Tibial artery (tissue), 4 donors: ENCODE measurements at regions not wholly inside any gene's neighbourhood (a gene's known extent, or its start where the extent isn't known, plus 50 kb on each side); places are given as distances from the start of the nearest gene placed in this dataset.

Experiments
- DNase-seq, 2 donors: peaks; one replicate each; pipeline ENCODE4 v3.0.0-alpha.2; 2019
- H3K27ac ChIP-seq, 2 donors: fragments of 200-600 bp; sonication (generic) in 1 of 2; 1 replicate in 1 of 2; 2 replicates in 1 of 2; pipeline ENCODE4 v1.5.1; 2018 to 2019; ENCODE audit warnings: mild to moderate bottlenecking in 1 of 2
- H3K27me3 ChIP-seq, 2 donors: fragments of 200-600 bp; sonication (generic) in 1 of 2; one replicate each; pipeline versions ENCODE4 v1.5.1 to v1.6.0; 2016 to 2019
- H3K36me3 ChIP-seq, 3 donors: fragments of 200-600 bp; sonication (generic) in 2 of 3; one replicate each; pipeline ENCODE4 v1.5.1; 2016 to 2019; ENCODE audit warnings: mild to moderate bottlenecking in 2 of 3
- H3K4me1 ChIP-seq, 4 donors: fragments of 200-600 bp; sonication (generic) in 2 of 4; 1 replicate in 3 of 4; 2 replicates in 1 of 4; pipeline ENCODE4 v1.5.1; 2016 to 2019
- H3K4me3 ChIP-seq, 2 donors: fragments of 200-600 bp; sonication (generic) in 1 of 2; 1 replicate in 1 of 2; 2 replicates in 1 of 2; pipeline ENCODE4 v1.5.1; 2018 to 2019; ENCODE audit warnings: mild to moderate bottlenecking in 2 of 2
- H3K9me3 ChIP-seq, 3 donors: fragments of 200-600 bp; sonication (generic) in 1 of 3; one replicate each; pipeline ENCODE4 v1.5.1; 2016 to 2019
- CTCF ChIP-seq, 2 experiments: fragments of 200-600 bp in 1 of 2; fragments of 450-650 bp in 1 of 2; IDR thresholded peaks; one replicate each; pipeline ENCODE4 v1.5.1; 2017 to 2019; ENCODE audit warnings: antibody characterized with exemption in 2 of 2, mild to moderate bottlenecking in 1 of 2, moderate library complexity in 1 of 2
- intact Hi-C: fragments of 100-400 bp; cut with DNase I; formaldehyde crosslinking; loops from one replicate; pipeline ENCODE4 v1.15.0; 2023; ENCODE audit warnings: low total_unique reads

- intact Hi-C loops, result no loop called here
- Histone ChIP-seq H3K27me3 (no peaks in the 10 kb centered on the region), H3K4me1 (peaks cover 0 to 9% (median 0%) of the 10 kb centered on the region in 4 donors), H3K9me3 (no peaks in the 10 kb centered on the region), H3K36me3 (no peaks in the 10 kb centered on the region), H3K4me3 (no peak overlapping the region), H3K27ac (no peak overlapping the region)
- no peak for TF ChIP-seq CTCF (IDR thresholded peaks at IDR 0.05)
- no peak for DNase-seq
Observed at GRCh38 chr5:31062902-31063580, 130.4 kb upstream of the CDH6 start.

GRCh38 chr5:31059889-31060288, 133.6 kb upstream of the CDH6 start:
- TF ChIP-seq CTCF (IDR thresholded peaks at IDR 0.05), result no peak
- Histone ChIP-seq H3K9me3 (no peaks in the 10 kb centered on the region), H3K4me3 (no peak overlapping the region), H3K4me1 (no peaks in the 10 kb centered on the region), H3K36me3 (no peaks in the 10 kb centered on the region), H3K27me3 (no peaks in the 10 kb centered on the region), H3K27ac (no peak overlapping the region)
- no peak for DNase-seq
- intact Hi-C loops, result no loop called here

- Histone ChIP-seq H3K4me3 (no peak overlapping the region), H3K9me3 (no peaks in the 10 kb centered on the region), H3K36me3 (no peaks in the 10 kb centered on the region), H3K4me1 (no peaks in the 10 kb centered on the region), H3K27ac (no peak overlapping the region), H3K27me3 (no peaks in the 10 kb centered on the region)
- intact Hi-C loops, result no loop called here
- no peak for TF ChIP-seq CTCF (IDR thresholded peaks at IDR 0.05)
- DNase-seq, result no peak
Observed at GRCh38 chr5:31054453-31054852, 139.0 kb upstream of the CDH6 start.

GRCh38 chr5:31052937-31053658, 140.4 kb upstream of the CDH6 start:
- Histone ChIP-seq H3K36me3 (no peaks in the 10 kb centered on the region), H3K4me1 (no peaks in the 10 kb centered on the region), H3K4me3 (no peak overlapping the region), H3K9me3 (no peaks in the 10 kb centered on the region), H3K27me3 (no peaks in the 10 kb centered on the region), H3K27ac (no peak overlapping the region)
- no peak for TF ChIP-seq CTCF (IDR thresholded peaks at IDR 0.05)
- intact Hi-C loops, result no loop called here
- no peak for DNase-seq

GRCh38 chr5:31051316-31051715, 142.2 kb upstream of the CDH6 start:
- Histone ChIP-seq H3K4me3 (no peak overlapping the region), H3K36me3 (no peaks in the 10 kb centered on the region), H3K27me3 (no peaks in the 10 kb centered on the region), H3K27ac (no peak overlapping the region), H3K9me3 (no peaks in the 10 kb centered on the region), H3K4me1 (no peaks in the 10 kb centered on the region)
- TF ChIP-seq CTCF (IDR thresholded peaks at IDR 0.05), result no peak
- no peak for DNase-seq
- intact Hi-C loops, result no loop called here
